Gastrocnemius medialis (tissue), 4 donors: ENCODE measurements at regions not wholly inside any gene's neighbourhood (a gene's known extent, or its start where the extent isn't known, plus 50 kb on each side); places are given as distances from the start of the nearest gene placed in this dataset.
"Not testable (repeated sequence)": the region's sequence is repeated elsewhere in the genome, so short reads cannot be mapped to it uniquely, and the experiment has no call there.

ENCODE experiments used
- ATAC-seq, 2 donors: fragments of 150-250 bp; one replicate each; pipeline ENCODE4 v1.9.1; 2016
- DNase-seq, 2 donors: peaks; one replicate each; pipeline ENCODE4 v3.0.0-alpha.2; 2019
- H3K27ac ChIP-seq, 4 donors: fragments of 200-600 bp; sonication (generic); 1 replicate in 1 of 4; 2 replicates in 3 of 4; pipeline ENCODE4 v1.5.1; 2016 to 2018; ENCODE audit warnings: mild to moderate bottlenecking in 2 of 4, moderate library complexity in 1 of 4
- H3K27me3 ChIP-seq, 3 donors: fragments of 200-600 bp; sonication (generic) in 2 of 3; 1 replicate in 1 of 3; 2 replicates in 2 of 3; pipeline versions ENCODE4 v1.5.1 to v1.6.0; 2016 to 2019; ENCODE audit warnings: mild to moderate bottlenecking in 1 of 3, moderate library complexity in 1 of 3
- H3K36me3 ChIP-seq, 2 donors: fragments of 200-600 bp; sonication (generic) in 1 of 2; one replicate each; pipeline ENCODE4 v1.5.1; 2017 to 2018
- H3K4me1 ChIP-seq, 2 donors: fragments of 200-600 bp; sonication (generic) in 1 of 2; one replicate each; pipeline ENCODE4 v1.5.1; 2016 to 2017; ENCODE audit warnings: mild to moderate bottlenecking in 2 of 2
- H3K4me3 ChIP-seq, 4 donors: fragments of 200-600 bp; sonication (generic) in 3 of 4; 1 replicate in 1 of 4; 2 replicates in 3 of 4; pipeline ENCODE4 v1.5.1; 2016 to 2019; ENCODE audit warnings: mild to moderate bottlenecking in 2 of 4
- H3K9me3 ChIP-seq, 3 donors: fragments of 200-600 bp; sonication (generic) in 2 of 3; 1 replicate in 1 of 3; 2 replicates in 2 of 3; pipeline ENCODE4 v1.5.1; 2016 to 2019
- POLR2A ChIP-seq, 2 donors: fragments of 450-650 bp; IDR thresholded peaks; one replicate each; pipeline ENCODE4 v1.6.1; 2017; ENCODE audit warnings: antibody characterized with exemption in 2 of 2, mild to moderate bottlenecking in 2 of 2, moderate library complexity in 2 of 2
- in situ Hi-C, 4 donors: fragments of 200-750 bp; cut with MboI; loops; one replicate each; pipeline versions ENCODE4 v1.15.0 to v1.8.0; 2017; ENCODE audit warnings: low sequenced_read_pairs in 4 of 4
- intact Hi-C: fragments of 100-400 bp; cut with DNase I; formaldehyde crosslinking; loops from one replicate; pipeline ENCODE4 v1.15.1; 2023; ENCODE audit warnings: low total_unique reads
- TF ChIP-seq, protein P1 (sequence below), 5 experiments: fragments of 450-650 bp in 3 of 5; fragments of 200-600 bp in 2 of 5; sonication (generic) in 2 of 5; IDR thresholded peaks in 4 of 5; conservative IDR thresholded peaks in 1 of 5; 1 replicate in 4 of 5; 2 replicates in 1 of 5; pipeline ENCODE4 v1.5.1; 2016 to 2019; ENCODE audit warnings: antibody characterized with exemption in 5 of 5, mild to moderate bottlenecking in 3 of 5, moderate library complexity in 3 of 5

DNA sequence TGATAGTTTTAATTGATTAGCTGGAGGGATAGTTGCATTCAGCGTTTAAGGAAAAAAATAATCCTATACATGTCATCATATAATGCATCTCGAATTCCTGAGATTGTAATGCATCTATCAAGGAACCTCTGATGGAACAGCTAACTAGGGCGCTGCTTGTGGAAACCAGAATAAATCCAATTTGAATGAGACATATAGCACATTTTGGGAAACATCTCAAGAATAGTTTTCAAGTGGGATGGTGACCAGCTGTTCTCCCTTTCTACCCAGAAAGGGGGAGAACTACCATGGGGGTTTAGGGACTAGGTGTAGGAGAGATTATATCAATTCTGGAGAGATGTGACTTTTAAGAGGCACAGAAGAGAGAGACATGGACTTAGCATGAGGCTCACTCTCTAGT is 319.3 kb upstream of the BRINP1 start:
- Histone ChIP-seq H3K36me3 (no peaks in the 10 kb centered on the region), H3K4me1 (no peaks in the 10 kb centered on the region), H3K27me3 (no peaks in the 10 kb centered on the region), H3K9me3 (no peaks in the 10 kb centered on the region), H3K4me3 (no peak overlapping the region), H3K27ac (no peak overlapping the region)
- intact Hi-C loops, result no loop called here
- in situ Hi-C loops, result no loop called here
- DNase-seq (no peak), ATAC-seq (no peak)
- TF ChIP-seq, protein P1, sequence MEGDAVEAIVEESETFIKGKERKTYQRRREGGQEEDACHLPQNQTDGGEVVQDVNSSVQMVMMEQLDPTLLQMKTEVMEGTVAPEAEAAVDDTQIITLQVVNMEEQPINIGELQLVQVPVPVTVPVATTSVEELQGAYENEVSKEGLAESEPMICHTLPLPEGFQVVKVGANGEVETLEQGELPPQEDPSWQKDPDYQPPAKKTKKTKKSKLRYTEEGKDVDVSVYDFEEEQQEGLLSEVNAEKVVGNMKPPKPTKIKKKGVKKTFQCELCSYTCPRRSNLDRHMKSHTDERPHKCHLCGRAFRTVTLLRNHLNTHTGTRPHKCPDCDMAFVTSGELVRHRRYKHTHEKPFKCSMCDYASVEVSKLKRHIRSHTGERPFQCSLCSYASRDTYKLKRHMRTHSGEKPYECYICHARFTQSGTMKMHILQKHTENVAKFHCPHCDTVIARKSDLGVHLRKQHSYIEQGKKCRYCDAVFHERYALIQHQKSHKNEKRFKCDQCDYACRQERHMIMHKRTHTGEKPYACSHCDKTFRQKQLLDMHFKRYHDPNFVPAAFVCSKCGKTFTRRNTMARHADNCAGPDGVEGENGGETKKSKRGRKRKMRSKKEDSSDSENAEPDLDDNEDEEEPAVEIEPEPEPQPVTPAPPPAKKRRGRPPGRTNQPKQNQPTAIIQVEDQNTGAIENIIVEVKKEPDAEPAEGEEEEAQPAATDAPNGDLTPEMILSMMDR (IDR thresholded peaks at IDR 0.05 in 4 of 5, conservative IDR thresholded peaks at IDR 0.05 in 1 of 5), result no peak
- no peak for TF ChIP-seq POLR2A (IDR thresholded peaks at IDR 0.05)

DNA sequence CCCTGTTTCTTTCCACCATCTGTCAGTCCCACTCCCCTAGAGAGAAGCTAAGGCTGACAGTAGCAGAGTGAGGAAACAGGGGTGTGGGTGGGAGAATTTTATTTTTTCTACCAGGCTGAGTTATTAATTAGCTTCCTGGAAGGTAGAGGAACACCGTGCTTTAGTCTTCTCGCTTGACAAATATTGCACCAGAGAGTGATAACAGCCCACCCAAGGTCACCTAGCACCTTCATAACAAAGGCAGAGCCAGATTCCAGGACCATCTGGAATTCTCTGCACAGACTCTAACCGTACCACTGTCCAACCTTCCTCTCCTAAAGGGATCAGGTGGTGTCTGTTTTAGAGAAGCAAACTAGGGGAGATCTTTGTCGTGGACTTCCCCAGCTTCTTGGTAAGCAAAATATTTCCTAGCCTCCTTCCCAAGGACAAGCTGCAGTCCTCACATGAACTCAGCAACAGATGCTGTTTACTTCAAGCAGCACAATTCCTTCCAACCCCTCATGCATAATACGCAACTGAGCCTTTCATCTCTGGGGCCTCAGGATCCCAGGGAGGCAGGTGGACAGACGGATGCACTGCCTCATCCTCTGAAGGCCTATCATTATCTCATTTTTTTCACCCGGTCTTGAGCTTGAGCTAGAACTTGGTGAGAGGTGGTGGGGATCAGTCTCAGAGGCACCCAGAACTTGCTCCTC is 308.7 kb upstream of the BRINP1 start:
- no peak for ATAC-seq
- in situ Hi-C loops (no loop called here), intact Hi-C loops (no loop called here)
- Histone ChIP-seq H3K27me3 (no peaks in the 10 kb centered on the region), H3K4me1 (no peaks in the 10 kb centered on the region), H3K4me3 (no peak overlapping the region), H3K9me3 (no peaks in the 10 kb centered on the region), H3K36me3 (no peaks in the 10 kb centered on the region), H3K27ac (no peak overlapping the region)
- no peak for DNase-seq
- TF ChIP-seq, protein P1 (IDR thresholded peaks at IDR 0.05 in 4 of 5, conservative IDR thresholded peaks at IDR 0.05 in 1 of 5), result no peak
- no peak for TF ChIP-seq POLR2A (IDR thresholded peaks at IDR 0.05)

DNA sequence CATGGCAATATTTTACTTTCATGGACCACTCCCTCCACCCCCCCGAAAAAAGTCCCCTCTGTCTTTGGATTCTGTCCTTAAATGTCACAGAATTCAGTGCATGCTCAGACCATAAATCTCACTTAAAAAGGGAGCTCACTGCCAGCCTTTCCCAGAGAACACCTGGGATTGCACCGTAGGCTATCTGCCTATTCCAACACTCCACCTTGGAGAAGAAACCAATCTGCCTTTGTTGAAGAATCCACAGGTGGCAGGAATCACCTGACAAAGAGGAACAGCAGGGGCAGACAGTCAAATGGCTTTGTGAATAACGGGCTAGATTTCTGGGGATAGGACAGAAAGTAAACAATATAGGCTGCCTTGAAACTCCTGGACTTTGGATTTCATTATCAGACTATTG is 306.7 kb upstream of the BRINP1 start:
- in situ Hi-C loops (no loop called here), intact Hi-C loops (no loop called here)
- ATAC-seq, result no peak
- Histone ChIP-seq H3K9me3 (no peaks in the 10 kb centered on the region), H3K27me3 (no peaks in the 10 kb centered on the region), H3K4me3 (no peak overlapping the region), H3K36me3 (no peaks in the 10 kb centered on the region), H3K4me1 (no peaks in the 10 kb centered on the region), H3K27ac (no peak overlapping the region)
- TF ChIP-seq, protein P1 (IDR thresholded peaks at IDR 0.05 in 4 of 5, conservative IDR thresholded peaks at IDR 0.05 in 1 of 5), result no peak
- TF ChIP-seq POLR2A (IDR thresholded peaks at IDR 0.05), result no peak
- no peak for DNase-seq

DNA sequence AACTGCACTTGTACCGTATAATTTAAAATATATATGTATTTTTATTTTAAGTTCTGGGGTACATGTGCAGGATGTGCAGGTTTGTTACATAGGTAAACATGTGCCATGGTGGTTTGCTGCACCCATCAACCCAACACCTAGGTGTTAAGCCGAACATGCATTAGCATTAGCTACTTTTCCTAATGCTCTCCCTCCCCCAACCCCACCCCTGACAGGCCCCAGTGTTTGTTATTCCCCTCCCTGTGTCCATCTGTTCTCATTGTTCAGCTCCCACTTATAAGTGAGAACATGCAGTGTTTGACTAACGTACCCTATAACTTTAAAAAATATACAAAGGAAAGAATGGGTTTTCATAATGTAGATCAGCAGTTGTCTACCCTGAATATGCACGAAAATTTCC is 303.5 kb upstream of the BRINP1 start:
- H3K9me3 ChIP-seq, in situ Hi-C loops, H3K4me3 ChIP-seq, intact Hi-C loops, H3K27ac ChIP-seq, DNase-seq, ATAC-seq, H3K4me1 ChIP-seq, H3K27me3 ChIP-seq, H3K36me3 ChIP-seq: not testable (repeated sequence)

DNA sequence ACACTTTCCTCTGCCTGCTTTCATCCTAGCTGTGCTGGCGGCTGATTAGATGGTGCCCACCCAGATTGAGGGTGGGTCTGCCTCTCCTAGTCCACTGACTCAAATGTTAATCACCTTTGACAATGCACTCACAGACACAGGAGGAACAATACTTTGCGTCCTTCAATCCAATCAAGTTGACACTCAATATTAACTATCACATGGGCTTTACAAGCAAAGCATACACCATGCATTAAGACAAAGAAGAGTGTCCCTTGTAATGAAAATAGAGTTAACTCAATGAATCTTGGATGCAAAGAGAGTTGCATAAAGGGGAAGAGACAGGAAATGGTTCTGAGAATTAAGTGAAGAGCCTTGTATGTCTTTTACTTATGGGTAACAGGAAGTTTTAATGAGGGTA is 298.7 kb upstream of the BRINP1 start:
- DNase-seq (no peak), ATAC-seq (no peak)
- no peaks in the 10 kb centered on the region for H3K27me3 ChIP-seq
- no peaks in the 10 kb centered on the region for H3K36me3 ChIP-seq
- in situ Hi-C loops, result no loop called here
- H3K4me3 ChIP-seq, result no peak overlapping the region
- no peak for TF ChIP-seq POLR2A (IDR thresholded peaks at IDR 0.05)
- TF ChIP-seq, protein P1 (IDR thresholded peaks at IDR 0.05 in 4 of 5, conservative IDR thresholded peaks at IDR 0.05 in 1 of 5), result no peak
- H3K4me1 ChIP-seq, result no peaks in the 10 kb centered on the region
- no peak overlapping the region for H3K27ac ChIP-seq
- intact Hi-C loops, result no loop called here
- H3K9me3 ChIP-seq, result no peaks in the 10 kb centered on the region
